BJ (cell line): ENCODE measurements at regions not wholly inside any gene's neighbourhood (a gene's known extent, or its start where the extent isn't known, plus 50 kb on each side); places are given as distances from the start of the nearest gene placed in this dataset.
"Not testable (repeated sequence)": the region's sequence is repeated elsewhere in the genome, so short reads cannot be mapped to it uniquely, and the experiment has no call there.

ENCODE experiments used
- CTCF ChIA-PET: fragments of 350-600 bp; formaldehyde crosslinking; extraction: SDS; loops from one replicate; lab custom pipeline; 2021; ENCODE audit warnings: antibody characterized with exemption, inconsistent platforms; lab: Yijun Ruan, JAX
- POLR2A ChIA-PET: fragments of 300-600 bp; sonication (Branson Sonifier 250); formaldehyde crosslinking; extraction: SDS; loops from one replicate; lab custom pipeline; 2021; ENCODE audit warnings: antibody characterized with exemption; lab: Charles Lee
- DNase-seq: peaks from one replicate; pipeline ENCODE4 v3.0.0-alpha.2; 2011; ENCODE audit warnings: low read depth
- H3K27me3 ChIP-seq: 2 replicates; pipeline ENCODE4 v1.6.0; 2011; ENCODE audit warnings: low read length; ENCODE audit not compliant: control insufficient read depth, insufficient read depth
- H3K36me3 ChIP-seq: 2 replicates; pipeline ENCODE4 v1.5.1; 2011; ENCODE audit warnings: low read length; ENCODE audit not compliant: control insufficient read depth, insufficient read depth
- H3K4me3 ChIP-seq: 2 replicates; pipeline ENCODE4 v1.5.1; 2011; ENCODE audit warnings: low read depth, mild to moderate bottlenecking, control low read depth, low read length
- TF ChIP-seq, protein P1 (sequence below): IDR thresholded peaks from 2 replicates; pipeline ENCODE4 v1.5.1; 2011; ENCODE audit warnings: low read depth, mild to moderate bottlenecking, control low read depth, inconsistent platforms, low read length, moderate library complexity; ENCODE audit not compliant: insufficient read depth

- CTCF ChIA-PET, result no interaction called here
- TF ChIP-seq, protein P1, sequence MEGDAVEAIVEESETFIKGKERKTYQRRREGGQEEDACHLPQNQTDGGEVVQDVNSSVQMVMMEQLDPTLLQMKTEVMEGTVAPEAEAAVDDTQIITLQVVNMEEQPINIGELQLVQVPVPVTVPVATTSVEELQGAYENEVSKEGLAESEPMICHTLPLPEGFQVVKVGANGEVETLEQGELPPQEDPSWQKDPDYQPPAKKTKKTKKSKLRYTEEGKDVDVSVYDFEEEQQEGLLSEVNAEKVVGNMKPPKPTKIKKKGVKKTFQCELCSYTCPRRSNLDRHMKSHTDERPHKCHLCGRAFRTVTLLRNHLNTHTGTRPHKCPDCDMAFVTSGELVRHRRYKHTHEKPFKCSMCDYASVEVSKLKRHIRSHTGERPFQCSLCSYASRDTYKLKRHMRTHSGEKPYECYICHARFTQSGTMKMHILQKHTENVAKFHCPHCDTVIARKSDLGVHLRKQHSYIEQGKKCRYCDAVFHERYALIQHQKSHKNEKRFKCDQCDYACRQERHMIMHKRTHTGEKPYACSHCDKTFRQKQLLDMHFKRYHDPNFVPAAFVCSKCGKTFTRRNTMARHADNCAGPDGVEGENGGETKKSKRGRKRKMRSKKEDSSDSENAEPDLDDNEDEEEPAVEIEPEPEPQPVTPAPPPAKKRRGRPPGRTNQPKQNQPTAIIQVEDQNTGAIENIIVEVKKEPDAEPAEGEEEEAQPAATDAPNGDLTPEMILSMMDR, result no peak
- POLR2A ChIA-PET, result no interaction called here
- no peak for DNase-seq
- no peaks in the 10 kb centered on the region for H3K27me3 ChIP-seq
- H3K36me3 ChIP-seq, result no peaks in the 10 kb centered on the region
- no peak overlapping the region for H3K4me3 ChIP-seq
Measured at GRCh38 chr1:233503366-233503954, 110.4 kb upstream of the KCNK1 start.

DNA sequence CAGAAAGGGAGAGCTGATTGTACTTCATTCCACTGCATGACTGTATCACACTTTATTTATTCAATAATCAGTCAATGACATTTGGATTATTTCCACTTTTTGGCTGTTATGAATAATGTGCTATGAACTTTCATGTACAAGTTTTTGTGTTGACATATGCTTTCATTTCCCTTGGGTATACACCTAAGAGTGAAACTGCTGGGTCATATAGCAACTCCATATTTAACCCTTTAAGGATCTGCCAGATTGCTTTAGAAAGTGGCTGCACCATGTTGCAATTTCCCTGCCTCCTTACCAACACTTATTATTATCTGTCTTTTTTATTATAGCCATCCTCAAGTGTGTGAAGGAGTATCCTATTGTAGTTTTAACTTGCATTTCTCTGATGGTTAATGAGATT lies 108.8 kb upstream of the KCNK1 start:
- POLR2A ChIA-PET, result no interaction called here
- Histone ChIP-seq H3K4me3 (no peak overlapping the region), H3K27me3 (no peaks in the 10 kb centered on the region), H3K36me3 (no peaks in the 10 kb centered on the region)
- TF ChIP-seq, protein P1, result no peak
- CTCF ChIA-PET, result no interaction called here
- no peak for DNase-seq

DNA sequence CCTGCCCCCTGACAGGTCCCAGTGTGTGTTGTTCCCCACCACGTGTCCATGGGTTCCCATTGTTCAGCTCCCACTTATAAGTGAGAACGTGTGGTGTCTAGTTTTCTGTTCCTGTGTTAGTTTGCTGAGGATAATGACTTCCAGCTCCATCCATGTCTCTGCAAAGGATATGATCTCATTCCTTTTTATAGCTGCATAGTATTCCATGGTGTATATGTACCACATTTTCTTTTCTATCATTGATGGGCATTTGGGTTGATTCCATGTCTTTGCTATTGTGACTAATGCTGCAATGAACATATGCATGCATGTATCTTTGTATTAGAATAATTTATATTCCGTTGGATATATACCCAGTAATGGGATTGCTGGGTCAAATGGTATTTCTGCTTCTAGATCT lies 108.0 kb upstream of the KCNK1 start:
- H3K36me3 ChIP-seq, H3K4me3 ChIP-seq, CTCF ChIA-PET, H3K27me3 ChIP-seq, POLR2A ChIA-PET, DNase-seq: not testable (repeated sequence)

GRCh38 chr1:233509526-233509925 lies 104.4 kb upstream of the KCNK1 start:
- Histone ChIP-seq H3K36me3 (no peaks in the 10 kb centered on the region), H3K27me3 (no peaks in the 10 kb centered on the region), H3K4me3 (no peak overlapping the region)
- no peak for DNase-seq
- CTCF ChIA-PET, result no interaction called here
- POLR2A ChIA-PET, result no interaction called here
- TF ChIP-seq, protein P1, result no peak

DNA sequence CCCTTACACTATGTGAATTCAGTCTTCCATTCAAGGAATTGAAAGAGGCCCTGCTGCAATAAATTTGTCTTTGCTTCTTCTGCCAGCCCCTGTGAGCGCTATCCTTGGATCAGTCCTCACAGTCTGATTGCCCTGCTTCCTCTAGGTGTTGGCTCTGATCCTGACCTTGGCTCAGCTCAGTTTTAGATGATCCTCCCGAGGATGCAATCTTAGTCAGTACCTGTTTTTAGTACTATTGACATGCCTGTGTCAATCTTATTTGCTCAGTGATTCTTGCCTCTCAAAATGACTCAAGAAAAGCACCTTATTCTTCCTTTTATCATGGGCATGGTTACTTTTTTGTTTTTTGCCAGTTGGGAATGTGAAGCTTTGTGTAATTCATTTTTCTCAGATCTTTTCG lies 101.4 kb upstream of the KCNK1 start:
- H3K36me3 ChIP-seq, result no peaks in the 10 kb centered on the region
- ChIA-PET POLR2A (no interaction called here), CTCF (interaction anchor here (0.8 kb wide), 1 partner anchor 21 kb away, joined by 3 read pairs; no protein-coding TSS in a partner anchor)
- no peaks in the 10 kb centered on the region for H3K27me3 ChIP-seq
- no peak for DNase-seq
- TF ChIP-seq, protein P1, result no peak
- H3K4me3 ChIP-seq, result no peak overlapping the region

GRCh38 chr1:233513431-233513830 lies 100.5 kb upstream of the KCNK1 start:
- no peak for DNase-seq
- CTCF ChIA-PET, result no interaction called here
- no peaks in the 10 kb centered on the region for H3K27me3 ChIP-seq
- POLR2A ChIA-PET, result no interaction called here
- TF ChIP-seq, protein P1, result no peak
- H3K4me3 ChIP-seq, result no peak overlapping the region
- H3K36me3 ChIP-seq, result no peaks in the 10 kb centered on the region
